Hepatocyte (in vitro differentiated cells): ENCODE measurements at regions not wholly inside any gene's neighbourhood (a gene's known extent, or its start where the extent isn't known, plus 50 kb on each side); places are given as distances from the start of the nearest gene placed in this dataset.

Experiments
- DNase-seq: peaks from one replicate; pipeline ENCODE4 v3.0.0-alpha.2; 2016; ENCODE audit warnings: low spot score
- H2AFZ ChIP-seq: fragments of 200-600 bp; sonication (generic); 2 replicates; pipeline ENCODE4 v1.6.0; 2016; ENCODE audit warnings: antibody characterized with exemption, mild to moderate bottlenecking
- H3K27ac ChIP-seq: fragments of 200-600 bp; sonication (generic); 2 replicates; pipeline ENCODE4 v1.5.1; 2016; ENCODE audit warnings: mild to moderate bottlenecking
- H3K27me3 ChIP-seq: fragments of 200-600 bp; sonication (generic); 2 replicates; pipeline ENCODE4 v1.6.1; 2016
- H3K36me3 ChIP-seq: fragments of 200-600 bp; sonication (generic); replicated peaks from 2 replicates; pipeline ENCODE4 v1.5.1; 2016; ENCODE audit warnings: low read depth; ENCODE audit not compliant: insufficient read depth
- H3K4me1 ChIP-seq: fragments of 200-600 bp; sonication (generic); 2 replicates; pipeline ENCODE4 v1.5.1; 2016; ENCODE audit warnings: mild to moderate bottlenecking, moderate library complexity; ENCODE audit not compliant: insufficient read depth
- H3K4me2 ChIP-seq: fragments of 200-600 bp; sonication (generic); 2 replicates; pipeline ENCODE4 v1.6.0; 2016
- H3K4me3 ChIP-seq: fragments of 200-600 bp; sonication (generic); 2 replicates; pipeline ENCODE4 v1.5.1; 2016; ENCODE audit warnings: mild to moderate bottlenecking
- H3K79me2 ChIP-seq: fragments of 200-600 bp; sonication (generic); 2 replicates; pipeline ENCODE4 v1.6.0; 2017; ENCODE audit warnings: mild to moderate bottlenecking
- H3K9me2 ChIP-seq: fragments of 200-600 bp; sonication (generic); replicated peaks from 2 replicates; pipeline ENCODE4 v1.6.0; 2017; ENCODE audit warnings: mild to moderate bottlenecking; ENCODE audit not compliant: insufficient read depth
- H3K9me3 ChIP-seq: fragments of 200-600 bp; sonication (generic); 2 replicates; pipeline ENCODE4 v1.5.1; 2016; ENCODE audit warnings: low read depth, mild to moderate bottlenecking
- H4K20me1 ChIP-seq: fragments of 200-600 bp; sonication (generic); 2 replicates; pipeline ENCODE4 v1.6.0; 2016; ENCODE audit warnings: mild to moderate bottlenecking; ENCODE audit not compliant: insufficient read depth, poor library complexity, severe bottlenecking
- EZH2 ChIP-seq: fragments of 200-600 bp; sonication (generic); IDR thresholded peaks from 2 replicates; pipeline ENCODE4 v1.6.1; 2016; ENCODE audit warnings: antibody characterized with exemption, mild to moderate bottlenecking, borderline replicate concordance
- EZH2phosphoT487 ChIP-seq: fragments of 200-600 bp; sonication (generic); IDR thresholded peaks from one replicate; pipeline ENCODE4 v1.6.1; 2018; ENCODE audit warnings: antibody characterized with exemption, mild to moderate bottlenecking, low read depth, moderate library complexity; ENCODE audit not compliant: unreplicated experiment, severe bottlenecking
- WGBS: methylation state at CpG from one replicate; pipeline ENCODE4 v1.1.6; 2016; ENCODE audit warnings: low lambda C conversion rate; ENCODE audit errors: missing lambda C conversion rate; 5-methylcytosine and 5-hydroxymethylcytosine counted together
- TF ChIP-seq, protein P1 (sequence below): fragments of 200-600 bp; sonication (generic); IDR thresholded peaks from 2 replicates; pipeline ENCODE4 v1.5.1; 2016; ENCODE audit warnings: antibody characterized with exemption, mild to moderate bottlenecking; ENCODE audit not compliant: poor library complexity

DNA sequence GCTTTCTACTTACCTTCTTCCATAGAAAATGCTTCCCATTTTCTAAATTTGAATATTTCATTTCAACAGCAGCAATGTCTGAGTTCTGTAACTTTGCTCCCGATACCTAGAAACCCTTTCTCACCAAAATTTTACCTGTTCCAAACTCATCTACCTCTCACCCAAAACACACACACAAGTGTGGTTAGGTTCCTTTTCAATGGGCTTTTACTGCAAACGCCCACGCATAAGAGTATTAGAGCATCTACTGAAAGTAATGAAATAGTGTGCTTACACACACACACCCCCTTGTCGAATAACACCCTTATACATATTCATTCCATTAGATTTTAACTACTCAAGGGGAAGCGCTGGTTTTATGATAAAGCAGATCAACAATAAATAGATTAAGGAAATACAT is 610.3 kb upstream of the AADAT start:
- Histone ChIP-seq H3K4me2 (no peak overlapping the region), H2AFZ (no peak overlapping the region), H3K9me3 (no peaks in the 10 kb centered on the region), H3K4me1 (no peaks in the 10 kb centered on the region), H3K4me3 (no peak overlapping the region), H3K9me2 (no peaks in the 10 kb centered on the region), H3K36me3 (no peaks in the 10 kb centered on the region), H4K20me1 (no peaks in the 10 kb centered on the region), H3K27ac (no peak overlapping the region), H3K79me2 (no peaks in the 10 kb centered on the region), H3K27me3 (no peaks in the 10 kb centered on the region)
- TF ChIP-seq EZH2 (no peak), EZH2phosphoT487 (no peak)
- DNase-seq: no peak
- 89% methylated on average over 5 of the region's 5 CpGs for WGBS

GRCh38 chr4:170698334-170698733 is 608.6 kb upstream of the AADAT start:
- Histone ChIP-seq H3K27ac (no peak overlapping the region), H3K4me3 (no peak overlapping the region), H3K36me3 (no peaks in the 10 kb centered on the region), H2AFZ (no peak overlapping the region), H3K79me2 (no peaks in the 10 kb centered on the region), H3K9me3 (no peaks in the 10 kb centered on the region), H3K4me2 (no peak overlapping the region), H3K27me3 (no peaks in the 10 kb centered on the region), H3K9me2 (no peaks in the 10 kb centered on the region), H3K4me1 (no peaks in the 10 kb centered on the region), H4K20me1 (no peaks in the 10 kb centered on the region)
- 88% methylated on average over 1 of the region's 1 CpG for WGBS
- DNase-seq: no peak
- TF ChIP-seq, protein P1, sequence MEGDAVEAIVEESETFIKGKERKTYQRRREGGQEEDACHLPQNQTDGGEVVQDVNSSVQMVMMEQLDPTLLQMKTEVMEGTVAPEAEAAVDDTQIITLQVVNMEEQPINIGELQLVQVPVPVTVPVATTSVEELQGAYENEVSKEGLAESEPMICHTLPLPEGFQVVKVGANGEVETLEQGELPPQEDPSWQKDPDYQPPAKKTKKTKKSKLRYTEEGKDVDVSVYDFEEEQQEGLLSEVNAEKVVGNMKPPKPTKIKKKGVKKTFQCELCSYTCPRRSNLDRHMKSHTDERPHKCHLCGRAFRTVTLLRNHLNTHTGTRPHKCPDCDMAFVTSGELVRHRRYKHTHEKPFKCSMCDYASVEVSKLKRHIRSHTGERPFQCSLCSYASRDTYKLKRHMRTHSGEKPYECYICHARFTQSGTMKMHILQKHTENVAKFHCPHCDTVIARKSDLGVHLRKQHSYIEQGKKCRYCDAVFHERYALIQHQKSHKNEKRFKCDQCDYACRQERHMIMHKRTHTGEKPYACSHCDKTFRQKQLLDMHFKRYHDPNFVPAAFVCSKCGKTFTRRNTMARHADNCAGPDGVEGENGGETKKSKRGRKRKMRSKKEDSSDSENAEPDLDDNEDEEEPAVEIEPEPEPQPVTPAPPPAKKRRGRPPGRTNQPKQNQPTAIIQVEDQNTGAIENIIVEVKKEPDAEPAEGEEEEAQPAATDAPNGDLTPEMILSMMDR: no peak
- TF ChIP-seq EZH2: no peak
- TF ChIP-seq EZH2phosphoT487: no peak

- H3K4me3 ChIP-seq: no peak overlapping the region
- no peaks in the 10 kb centered on the region for H3K4me1 ChIP-seq
- WGBS: 88% methylated on average over 2 of the region's 2 CpGs
- no peaks in the 10 kb centered on the region for H4K20me1 ChIP-seq
- H3K27me3 ChIP-seq: no peaks in the 10 kb centered on the region
- H3K79me2 ChIP-seq: no peaks in the 10 kb centered on the region
- TF ChIP-seq, protein P1: no peak
- H2AFZ ChIP-seq: no peak overlapping the region
- H3K4me2 ChIP-seq: no peak overlapping the region
- H3K9me3 ChIP-seq: no peaks in the 10 kb centered on the region
- no peaks in the 10 kb centered on the region for H3K36me3 ChIP-seq
- H3K27ac ChIP-seq: no peak overlapping the region
- no peak for DNase-seq
- no peaks in the 10 kb centered on the region for H3K9me2 ChIP-seq
Observed at GRCh38 chr4:170697845-170698244, 608.1 kb upstream of the AADAT start.

DNA sequence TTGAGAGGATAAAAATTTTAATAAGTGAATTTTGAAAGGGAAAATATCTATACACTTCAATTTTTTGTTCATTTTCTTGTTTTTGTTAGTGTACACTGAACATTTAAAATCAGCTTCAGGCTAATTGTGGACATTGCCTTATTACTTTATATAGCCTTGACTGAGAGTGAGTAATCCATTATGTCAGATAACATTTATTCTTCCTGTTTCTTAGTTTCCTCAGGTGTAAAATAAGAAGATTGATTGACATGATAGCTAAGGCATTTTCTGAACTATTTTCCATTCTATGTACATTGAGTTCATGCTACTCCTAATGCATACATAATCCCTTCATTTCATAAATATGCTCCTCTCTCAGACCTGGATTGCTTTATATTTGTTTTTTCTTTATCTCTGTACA is 607.3 kb upstream of the AADAT start:
- Histone ChIP-seq H3K9me2 (no peaks in the 10 kb centered on the region), H3K4me1 (no peaks in the 10 kb centered on the region), H3K27ac (no peak overlapping the region), H3K79me2 (no peaks in the 10 kb centered on the region), H3K9me3 (no peaks in the 10 kb centered on the region), H4K20me1 (no peaks in the 10 kb centered on the region), H3K4me2 (no peak overlapping the region), H3K4me3 (no peak overlapping the region), H2AFZ (no peak overlapping the region), H3K27me3 (no peaks in the 10 kb centered on the region), H3K36me3 (no peaks in the 10 kb centered on the region)
- no peak for DNase-seq
- TF ChIP-seq EZH2 (no peak), EZH2phosphoT487 (no peak)
- TF ChIP-seq, protein P1: no peak
